Body of pancreas (tissue), 4 donors: ENCODE measurements at regions not wholly inside any gene's neighbourhood (a gene's known extent, or its start where the extent isn't known, plus 50 kb on each side); places are given as distances from the start of the nearest gene placed in this dataset.

Experiments
- POLR2A ChIP-seq, 3 donors: fragments of 450-650 bp; IDR thresholded peaks; one replicate each; pipeline ENCODE4 v1.6.1; 2016; ENCODE audit warnings: antibody characterized with exemption in 3 of 3, mild to moderate bottlenecking in 2 of 3
- TF ChIP-seq, protein P1 (sequence below), 7 experiments: fragments of 450-650 bp in 4 of 7; fragments of 200-600 bp in 3 of 7; sonication (generic) in 3 of 7; IDR thresholded peaks; one replicate each; pipeline ENCODE4 v1.5.1; 2016 to 2019; ENCODE audit warnings: antibody characterized with exemption in 7 of 7

DNA sequence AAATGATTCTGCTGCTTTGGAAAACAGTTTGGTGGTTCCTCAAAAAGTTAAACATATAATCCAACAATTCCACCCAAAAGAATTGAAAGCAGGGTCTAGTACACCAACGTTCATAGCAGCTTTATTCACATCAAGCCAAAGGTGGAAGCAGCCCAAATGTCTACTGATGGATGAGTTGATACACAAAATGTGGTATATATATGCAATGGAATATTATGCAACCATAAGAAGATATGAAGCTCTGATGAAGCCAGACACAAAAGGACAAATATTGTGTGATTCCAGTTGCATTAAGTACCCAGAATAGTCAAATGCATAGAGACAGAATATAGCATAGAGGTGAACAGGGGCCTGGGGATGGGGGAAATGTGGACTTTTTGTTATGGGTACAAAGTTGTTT, 269.3 kb downstream of the METTL4 start:
- TF ChIP-seq, protein P1, sequence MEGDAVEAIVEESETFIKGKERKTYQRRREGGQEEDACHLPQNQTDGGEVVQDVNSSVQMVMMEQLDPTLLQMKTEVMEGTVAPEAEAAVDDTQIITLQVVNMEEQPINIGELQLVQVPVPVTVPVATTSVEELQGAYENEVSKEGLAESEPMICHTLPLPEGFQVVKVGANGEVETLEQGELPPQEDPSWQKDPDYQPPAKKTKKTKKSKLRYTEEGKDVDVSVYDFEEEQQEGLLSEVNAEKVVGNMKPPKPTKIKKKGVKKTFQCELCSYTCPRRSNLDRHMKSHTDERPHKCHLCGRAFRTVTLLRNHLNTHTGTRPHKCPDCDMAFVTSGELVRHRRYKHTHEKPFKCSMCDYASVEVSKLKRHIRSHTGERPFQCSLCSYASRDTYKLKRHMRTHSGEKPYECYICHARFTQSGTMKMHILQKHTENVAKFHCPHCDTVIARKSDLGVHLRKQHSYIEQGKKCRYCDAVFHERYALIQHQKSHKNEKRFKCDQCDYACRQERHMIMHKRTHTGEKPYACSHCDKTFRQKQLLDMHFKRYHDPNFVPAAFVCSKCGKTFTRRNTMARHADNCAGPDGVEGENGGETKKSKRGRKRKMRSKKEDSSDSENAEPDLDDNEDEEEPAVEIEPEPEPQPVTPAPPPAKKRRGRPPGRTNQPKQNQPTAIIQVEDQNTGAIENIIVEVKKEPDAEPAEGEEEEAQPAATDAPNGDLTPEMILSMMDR (IDR thresholded peaks at IDR 0.05): no peak
- no peak for TF ChIP-seq POLR2A (IDR thresholded peaks at IDR 0.05)
